ENCODE measurements at regions not wholly inside any gene's neighbourhood (a gene's known extent, or its start where the extent isn't known, plus 50 kb on each side); places are given as distances from the start of the nearest gene placed in this dataset.

DNA sequence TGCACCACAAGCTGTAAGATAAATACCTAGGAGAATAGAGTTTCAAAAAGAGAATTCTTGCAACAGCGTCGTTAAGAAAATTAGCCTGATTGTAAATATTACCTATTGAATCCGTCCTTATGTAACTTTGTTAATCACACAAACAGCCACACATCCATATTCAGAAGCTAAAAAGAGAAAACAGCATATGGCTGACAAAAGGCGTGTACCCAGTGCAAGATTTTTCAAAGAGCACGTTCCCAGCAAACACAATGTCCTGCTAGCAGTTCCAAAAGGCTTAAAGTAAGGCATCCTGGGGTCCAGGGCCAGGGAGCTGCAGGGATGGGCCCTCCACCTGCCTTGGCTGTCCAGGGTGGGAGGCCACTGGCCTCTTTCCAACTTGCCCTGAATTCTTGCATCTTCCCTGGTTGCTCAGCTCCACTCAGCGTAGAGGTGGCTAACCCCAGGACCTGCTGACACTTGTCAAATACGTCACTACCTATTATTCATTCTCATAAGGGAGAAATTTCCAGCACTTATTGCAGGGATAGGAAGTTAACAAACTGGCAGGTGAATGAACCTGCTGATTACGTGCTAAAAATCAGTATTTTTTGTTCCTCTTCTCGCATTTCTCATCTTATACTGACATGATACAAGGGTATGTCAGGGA lies 102.1 kb upstream of the NEDD4L start:
- no peaks in the 10 kb centered on the region for H3K9me1 ChIP-seq (replicated peaks; ENCODE audit: control insufficient read depth, extremely low read depth, insufficient read depth, low read length)
- no TSS peak for BruUV-seq (replicated peaks)
- H4K20me1 ChIP-seq (replicated peaks; ENCODE audit: control insufficient read depth, extremely low read depth, insufficient read depth, low read length) = no peaks in the 10 kb centered on the region
- no peak overlapping the region for H3K4me3 ChIP-seq (replicated peaks in 1 of 3; ENCODE audit: insufficient read depth in 1 of 3, low read depth in 1 of 3, low read length in 3 of 3)
- no peak overlapping the region for H3K4me2 ChIP-seq (ENCODE audit: insufficient read depth, low read length)
- peaks cover 0 to 3% of the 10 kb centered on the region in 2 experiments for H3K27me3 ChIP-seq (ENCODE audit: control insufficient read depth in 2 of 2, insufficient read depth in 2 of 2, low read length in 2 of 2)
- intact Hi-C loops (cut with micrococcal nuclease) (no loop called here), dilution Hi-C loops (cut with MboI; ENCODE audit: extremely low pct_ligation_motif_present, low sequenced_read_pairs) (no loop called here)
- H2AFZ ChIP-seq (ENCODE audit: low read depth, low read length) = no peak overlapping the region
- no peaks in the 10 kb centered on the region for H3K79me2 ChIP-seq (ENCODE audit: control insufficient read depth, insufficient read depth, low read length)
- FAIRE-seq (no peak), DNase-seq (ENCODE audit: low read depth, low spot score) (no peak)
- H3K36me3 ChIP-seq (ENCODE audit: control insufficient read depth in 2 of 2, extremely low read depth in 1 of 2, insufficient read depth in 2 of 2, low read length in 2 of 2) = no peaks in the 10 kb centered on the region
- no peaks in the 10 kb centered on the region for H3K4me1 ChIP-seq (ENCODE audit: control insufficient read depth, extremely low read depth, insufficient read depth, low read length)
- H3K9me3 ChIP-seq (replicated peaks; ENCODE audit: control insufficient read depth, insufficient read depth, low read length) = no peaks in the 10 kb centered on the region
- ChIA-PET CTCF (interaction anchor here (0.6 to 1.3 kb wide), 3 partner anchors 11 to 391 kb away, joined by 3 read pairs; no protein-coding TSS in a partner anchor), POLR2A (no interaction called here)
- H3K9ac ChIP-seq (replicated peaks; ENCODE audit: extremely low read depth, insufficient read depth, low read length) = no peak overlapping the region
- TF ChIP-seq JUN (IDR thresholded peaks at IDR 0.05; ENCODE audit: borderline replicate concordance, insufficient read depth, insufficient read length, low read depth) (no peak), MYC (IDR thresholded peaks at IDR 0.05; ENCODE audit: low read depth, low read length) (no peak), FOS (IDR thresholded peaks at IDR 0.05; ENCODE audit: borderline replicate concordance, insufficient read depth, low read length) (no peak)
- no peak overlapping the region for H3K27ac ChIP-seq (ENCODE audit: insufficient read depth, low read depth, low read length)

GRCh38 chr18:57940166-57940660 lies 103.8 kb upstream of the NEDD4L start:
- Histone ChIP-seq H3K27ac (ENCODE audit: insufficient read depth, low read depth, low read length) (no peak overlapping the region), H3K27me3 (ENCODE audit: control insufficient read depth in 2 of 2, insufficient read depth in 2 of 2, low read length in 2 of 2) (peaks cover 0 to 4% of the 10 kb centered on the region in 2 experiments), H3K4me2 (ENCODE audit: insufficient read depth, low read length) (no peak overlapping the region), H3K9me1 (replicated peaks; ENCODE audit: control insufficient read depth, extremely low read depth, insufficient read depth, low read length) (no peaks in the 10 kb centered on the region), H2AFZ (ENCODE audit: low read depth, low read length) (no peak overlapping the region), H3K4me1 (ENCODE audit: control insufficient read depth, extremely low read depth, insufficient read depth, low read length) (no peaks in the 10 kb centered on the region), H4K20me1 (replicated peaks; ENCODE audit: control insufficient read depth, extremely low read depth, insufficient read depth, low read length) (no peaks in the 10 kb centered on the region), H3K36me3 (ENCODE audit: control insufficient read depth in 2 of 2, extremely low read depth in 1 of 2, insufficient read depth in 2 of 2, low read length in 2 of 2) (no peaks in the 10 kb centered on the region), H3K4me3 (replicated peaks in 1 of 3; ENCODE audit: insufficient read depth in 1 of 3, low read depth in 1 of 3, low read length in 3 of 3) (no peak overlapping the region), H3K9ac (replicated peaks; ENCODE audit: extremely low read depth, insufficient read depth, low read length) (no peak overlapping the region), H3K79me2 (ENCODE audit: control insufficient read depth, insufficient read depth, low read length) (no peaks in the 10 kb centered on the region), H3K9me3 (replicated peaks; ENCODE audit: control insufficient read depth, insufficient read depth, low read length) (no peaks in the 10 kb centered on the region)
- TF ChIP-seq JUN (IDR thresholded peaks at IDR 0.05; ENCODE audit: borderline replicate concordance, insufficient read depth, insufficient read length, low read depth) (no peak), FOS (IDR thresholded peaks at IDR 0.05; ENCODE audit: borderline replicate concordance, insufficient read depth, low read length) (no peak), POLR2AphosphoS5 (IDR thresholded peaks at IDR 0.05; ENCODE audit: insufficient read depth, low read depth, low read length) (no peak), EZH2 (IDR thresholded peaks at IDR 0.05; ENCODE audit: borderline replicate concordance, low read depth, low read length, severe bottlenecking) (no peak), MAX (IDR thresholded peaks at IDR 0.05; ENCODE audit: insufficient read depth, insufficient read length) (no peak), POLR2A (IDR thresholded peaks at IDR 0.05; ENCODE audit: low read depth, low read length) (no peak), GATA2 (IDR thresholded peaks at IDR 0.05; ENCODE audit: insufficient read depth, insufficient read length, low read depth, low read length) (no peak), MYC (IDR thresholded peaks at IDR 0.05; ENCODE audit: low read depth, low read length) (no peak)
- TF ChIP-seq, protein P1, sequence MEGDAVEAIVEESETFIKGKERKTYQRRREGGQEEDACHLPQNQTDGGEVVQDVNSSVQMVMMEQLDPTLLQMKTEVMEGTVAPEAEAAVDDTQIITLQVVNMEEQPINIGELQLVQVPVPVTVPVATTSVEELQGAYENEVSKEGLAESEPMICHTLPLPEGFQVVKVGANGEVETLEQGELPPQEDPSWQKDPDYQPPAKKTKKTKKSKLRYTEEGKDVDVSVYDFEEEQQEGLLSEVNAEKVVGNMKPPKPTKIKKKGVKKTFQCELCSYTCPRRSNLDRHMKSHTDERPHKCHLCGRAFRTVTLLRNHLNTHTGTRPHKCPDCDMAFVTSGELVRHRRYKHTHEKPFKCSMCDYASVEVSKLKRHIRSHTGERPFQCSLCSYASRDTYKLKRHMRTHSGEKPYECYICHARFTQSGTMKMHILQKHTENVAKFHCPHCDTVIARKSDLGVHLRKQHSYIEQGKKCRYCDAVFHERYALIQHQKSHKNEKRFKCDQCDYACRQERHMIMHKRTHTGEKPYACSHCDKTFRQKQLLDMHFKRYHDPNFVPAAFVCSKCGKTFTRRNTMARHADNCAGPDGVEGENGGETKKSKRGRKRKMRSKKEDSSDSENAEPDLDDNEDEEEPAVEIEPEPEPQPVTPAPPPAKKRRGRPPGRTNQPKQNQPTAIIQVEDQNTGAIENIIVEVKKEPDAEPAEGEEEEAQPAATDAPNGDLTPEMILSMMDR (IDR thresholded peaks at IDR 0.05; ENCODE audit: extremely low read depth in 1 of 2, insufficient read depth in 1 of 2, low read depth in 1 of 2, low read length in 2 of 2) = no peak
- no peak for FAIRE-seq
- intact Hi-C loops (cut with micrococcal nuclease) = no loop called here
- ChIA-PET POLR2A (no interaction called here), CTCF (interaction anchor here (1.4 kb wide), 1 partner anchor 41 kb away, joined by 3 read pairs; no protein-coding TSS in a partner anchor)
- dilution Hi-C loops (cut with MboI; ENCODE audit: extremely low pct_ligation_motif_present, low sequenced_read_pairs) = no loop called here
- BruUV-seq (replicated peaks) = no TSS peak
- no peak for DNase-seq (ENCODE audit: low read depth, low spot score)

Data from endothelial cell of umbilical vein (primary cell).